Upper lobe of right lung (tissue), 1 donor: ENCODE measurements at regions not wholly inside any gene's neighbourhood (a gene's known extent, or its start where the extent isn't known, plus 50 kb on each side); places are given as distances from the start of the nearest gene placed in this dataset.

Experiments used
- ATAC-seq: fragments of 200-7000 bp; cut with Tn5 transposase; one replicate; pipeline ENCODE4 v1.9.1; 2020; ENCODE audit warnings: mild to moderate bottlenecking, moderate library complexity
- DNase-seq: peaks from one replicate; pipeline ENCODE4 v3.0.0-alpha.2; 2020
- H3K27ac ChIP-seq: fragments of 200-600 bp; one replicate; pipeline ENCODE4 v1.8.0; 2022
- H3K27me3 ChIP-seq: fragments of 200-600 bp; one replicate; pipeline ENCODE4 v1.8.0; 2022; ENCODE audit warnings: mild to moderate bottlenecking
- H3K36me3 ChIP-seq: fragments of 200-600 bp; one replicate; pipeline ENCODE4 v1.8.0; 2022
- H3K4me1 ChIP-seq: fragments of 200-600 bp; one replicate; pipeline ENCODE4 v1.8.0; 2022
- H3K4me3 ChIP-seq: fragments of 200-600 bp; one replicate; pipeline ENCODE4 v1.8.0; 2022; ENCODE audit warnings: mild to moderate bottlenecking
- H3K9me3 ChIP-seq: fragments of 200-600 bp; one replicate; pipeline ENCODE4 v1.8.0; 2022
- CTCF ChIP-seq: fragments of 200-600 bp; IDR thresholded peaks from one replicate; pipeline ENCODE4 v1.8.0; 2022; ENCODE audit warnings: antibody characterized with exemption
- intact Hi-C: fragments of 100-400 bp; cut with DNase I; formaldehyde crosslinking; loops from one replicate; pipeline ENCODE4 v1.11.0; 2022
- donor health status: DM: no; HTN: yes; CAD: no; lungs with severe emphysema.

- Histone ChIP-seq H3K4me1 (no peaks in the 10 kb centered on the region), H3K9me3 (no peaks in the 10 kb centered on the region), H3K36me3 (no peaks in the 10 kb centered on the region), H3K27me3 (no peaks in the 10 kb centered on the region), H3K4me3 (no peak overlapping the region), H3K27ac (no peak overlapping the region)
- intact Hi-C loops, result no loop called here
- no peak for DNase-seq
- no peak for ATAC-seq
- no peak for TF ChIP-seq CTCF
Observed at GRCh38 chr2:143835481-143835880, 684.4 kb downstream of the ZEB2 start.

GRCh38 chr2:143833015-143833660 is 686.8 kb downstream of the ZEB2 start:
- no peaks in the 10 kb centered on the region for H3K4me1 ChIP-seq
- H3K27ac ChIP-seq, result no peak overlapping the region
- H3K4me3 ChIP-seq, result no peak overlapping the region
- no peaks in the 10 kb centered on the region for H3K36me3 ChIP-seq
- TF ChIP-seq CTCF, result no peak
- intact Hi-C loops, result no loop called here
- no peaks in the 10 kb centered on the region for H3K27me3 ChIP-seq
- no peaks in the 10 kb centered on the region for H3K9me3 ChIP-seq
- ATAC-seq, result no peak
- no peak for DNase-seq

GRCh38 chr2:143830476-143830875 is 689.4 kb downstream of the ZEB2 start:
- Histone ChIP-seq H3K9me3 (no peaks in the 10 kb centered on the region), H3K27ac (no peak overlapping the region), H3K27me3 (no peaks in the 10 kb centered on the region), H3K4me3 (no peak overlapping the region), H3K4me1 (no peaks in the 10 kb centered on the region), H3K36me3 (no peaks in the 10 kb centered on the region)
- ATAC-seq (no peak), DNase-seq (no peak)
- intact Hi-C loops, result no loop called here
- no peak for TF ChIP-seq CTCF

- Histone ChIP-seq H3K36me3 (no peaks in the 10 kb centered on the region), H3K9me3 (no peaks in the 10 kb centered on the region), H3K27ac (no peak overlapping the region), H3K4me1 (no peaks in the 10 kb centered on the region), H3K4me3 (no peak overlapping the region), H3K27me3 (no peaks in the 10 kb centered on the region)
- no peak for ATAC-seq
- DNase-seq, result no peak
- intact Hi-C loops, result no loop called here
- TF ChIP-seq CTCF, result no peak
Observed at GRCh38 chr2:143828763-143829537, 691.0 kb downstream of the ZEB2 start.

DNA sequence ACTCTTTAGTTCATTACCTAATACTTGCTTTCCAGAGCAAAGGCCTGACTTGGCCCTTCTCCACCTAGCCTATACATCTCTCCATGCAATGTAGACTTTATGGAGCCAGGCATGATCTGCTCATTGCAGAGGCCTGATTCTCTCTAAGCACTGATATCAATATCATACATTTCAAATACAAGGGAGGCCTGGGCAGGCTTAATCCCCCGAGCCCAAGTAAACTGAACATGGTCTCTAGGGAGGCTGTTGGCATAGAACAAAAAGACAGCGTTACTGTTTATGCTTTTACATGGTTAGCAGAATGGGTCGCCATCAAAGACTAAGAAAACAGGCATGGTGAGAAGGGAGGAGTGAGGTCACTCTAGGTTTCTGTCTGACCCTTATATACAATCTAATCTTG is 695.1 kb downstream of the ZEB2 start:
- intact Hi-C loops, result no loop called here
- H3K4me3 ChIP-seq, result no peak overlapping the region
- no peak for ATAC-seq
- no peak overlapping the region for H3K27ac ChIP-seq
- no peaks in the 10 kb centered on the region for H3K27me3 ChIP-seq
- H3K9me3 ChIP-seq, result no peaks in the 10 kb centered on the region
- H3K36me3 ChIP-seq, result no peaks in the 10 kb centered on the region
- H3K4me1 ChIP-seq, result no peaks in the 10 kb centered on the region
- TF ChIP-seq CTCF, result no peak
- DNase-seq, result no peak
